COR-L47 (cell line): ENCODE measurements at regions not wholly inside any gene's neighbourhood (a gene's known extent, or its start where the extent isn't known, plus 50 kb on each side); places are given as distances from the start of the nearest gene placed in this dataset.
A peak's percentile ranks its signal among the peaks of the same experiment; 100 is the strongest.
"Not testable (repeated sequence)": the region's sequence is repeated elsewhere in the genome, so short reads cannot be mapped to it uniquely, and the experiment has no call there.

Experiments used
- DNase-seq: peaks from one replicate; lab custom pipeline; 2025; lab: John Stamatoyannopoulos, UW

GRCh38 chr14:105938055-105938863 is 411.9 kb downstream of the TMEM121 start:
- DNase-seq = no peak

- no peak for DNase-seq
Measured at GRCh38 chr14:105938959-105939358, 412.6 kb downstream of the TMEM121 start.

- DNase-seq = no peak
Measured at GRCh38 chr14:105939810-105940508, 413.6 kb downstream of the TMEM121 start.

- DNase-seq = no peak
Measured at GRCh38 chr14:105940534-105941225, 414.3 kb downstream of the TMEM121 start.

DNA sequence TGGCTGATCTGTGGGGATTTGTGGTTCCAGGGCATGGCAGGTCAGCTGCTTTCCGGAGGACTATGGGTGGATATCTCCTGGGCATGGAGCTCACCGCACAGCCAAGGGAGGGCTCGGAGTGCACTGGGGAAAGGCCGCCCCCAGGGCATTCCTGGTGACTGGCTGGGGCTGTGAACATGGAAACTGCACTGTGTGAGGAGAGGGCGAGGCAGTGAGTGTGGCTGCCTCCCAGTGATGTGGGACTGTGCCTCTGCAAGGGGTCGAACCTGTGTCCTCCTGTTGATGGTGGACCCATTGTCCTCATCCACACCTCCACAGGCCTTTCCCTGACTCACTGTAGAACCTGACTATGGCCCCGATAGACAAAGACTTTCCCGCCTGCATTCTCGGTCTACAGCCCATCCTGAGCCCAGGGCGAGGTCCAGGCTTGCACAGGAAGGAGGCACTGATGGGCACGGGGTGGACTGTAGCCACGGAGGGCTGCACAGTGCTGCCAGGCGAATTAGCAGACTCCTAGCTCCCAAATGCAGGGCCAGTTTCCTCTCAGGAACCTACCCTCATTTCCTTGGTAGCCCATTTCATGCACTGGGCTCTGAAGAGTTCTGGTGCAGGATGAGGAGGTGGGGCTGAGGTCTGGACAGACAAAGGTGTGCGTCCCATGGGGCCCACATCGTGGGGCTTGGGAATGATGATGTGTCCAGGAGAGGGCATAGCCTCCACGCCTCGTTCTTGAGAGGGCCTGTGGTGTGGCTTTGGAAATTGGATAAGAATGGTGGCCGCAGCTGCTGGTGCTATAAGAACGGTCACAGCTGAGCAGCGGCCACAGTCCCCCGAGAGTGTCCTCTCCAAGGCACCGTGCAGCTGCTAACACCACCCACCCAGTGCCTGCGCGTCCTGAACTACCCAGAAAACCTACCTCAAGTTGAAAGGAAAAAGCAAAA is 415.1 kb downstream of the TMEM121 start:
- DNase-seq = no peak

DNA sequence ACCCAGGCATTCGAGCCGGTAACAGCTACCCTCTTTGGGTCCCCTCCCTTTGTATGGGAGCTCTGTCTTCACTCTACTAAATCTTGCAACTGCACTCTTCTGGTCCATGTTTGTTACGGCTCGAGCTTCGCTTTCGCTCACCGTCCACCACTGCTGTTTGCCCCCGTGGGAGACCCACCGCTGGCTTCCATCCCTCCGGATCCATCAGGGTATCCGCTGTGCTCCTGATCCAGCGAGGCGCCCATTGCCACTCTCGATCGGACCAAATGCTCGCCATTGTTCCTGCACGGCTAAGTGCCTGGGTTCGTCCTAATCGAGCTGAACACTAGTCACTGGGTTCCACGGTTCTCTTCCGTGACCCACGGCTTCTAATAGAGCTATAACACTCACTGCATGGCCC is 416.3 kb downstream of the TMEM121 start:
- not testable (repeated sequence) for DNase-seq

DNA sequence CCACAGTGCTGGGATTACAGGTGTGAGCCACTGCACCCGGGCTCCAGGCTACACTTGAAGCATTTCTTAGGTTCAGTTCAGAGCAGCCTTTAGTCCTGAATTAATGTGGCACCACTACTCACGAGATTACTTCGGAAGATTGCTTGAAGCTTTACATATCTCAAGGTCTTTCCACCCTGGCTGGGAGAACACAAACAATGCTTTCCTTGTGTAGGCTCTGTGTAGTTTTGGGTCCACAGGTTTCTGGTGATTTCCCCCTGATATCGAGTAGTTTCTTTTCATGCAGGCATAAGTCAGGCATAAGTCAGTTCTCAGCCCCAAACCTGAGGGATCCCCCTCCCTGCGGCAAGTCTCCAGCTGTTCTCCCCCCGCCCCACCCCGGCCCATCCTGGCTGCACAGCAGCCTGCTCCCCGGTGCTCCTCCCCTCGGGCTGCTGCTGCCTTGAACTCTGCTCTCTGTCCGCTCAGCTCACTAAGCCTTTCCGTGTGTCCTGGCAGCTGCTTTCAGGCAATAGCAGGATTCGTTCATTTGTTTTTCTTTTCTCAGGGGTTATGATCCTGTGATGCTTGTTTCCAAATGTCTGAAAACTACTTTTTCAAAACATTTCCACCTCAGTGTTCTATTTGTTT is 417.7 kb downstream of the TMEM121 start:
- no peak for DNase-seq

DNA sequence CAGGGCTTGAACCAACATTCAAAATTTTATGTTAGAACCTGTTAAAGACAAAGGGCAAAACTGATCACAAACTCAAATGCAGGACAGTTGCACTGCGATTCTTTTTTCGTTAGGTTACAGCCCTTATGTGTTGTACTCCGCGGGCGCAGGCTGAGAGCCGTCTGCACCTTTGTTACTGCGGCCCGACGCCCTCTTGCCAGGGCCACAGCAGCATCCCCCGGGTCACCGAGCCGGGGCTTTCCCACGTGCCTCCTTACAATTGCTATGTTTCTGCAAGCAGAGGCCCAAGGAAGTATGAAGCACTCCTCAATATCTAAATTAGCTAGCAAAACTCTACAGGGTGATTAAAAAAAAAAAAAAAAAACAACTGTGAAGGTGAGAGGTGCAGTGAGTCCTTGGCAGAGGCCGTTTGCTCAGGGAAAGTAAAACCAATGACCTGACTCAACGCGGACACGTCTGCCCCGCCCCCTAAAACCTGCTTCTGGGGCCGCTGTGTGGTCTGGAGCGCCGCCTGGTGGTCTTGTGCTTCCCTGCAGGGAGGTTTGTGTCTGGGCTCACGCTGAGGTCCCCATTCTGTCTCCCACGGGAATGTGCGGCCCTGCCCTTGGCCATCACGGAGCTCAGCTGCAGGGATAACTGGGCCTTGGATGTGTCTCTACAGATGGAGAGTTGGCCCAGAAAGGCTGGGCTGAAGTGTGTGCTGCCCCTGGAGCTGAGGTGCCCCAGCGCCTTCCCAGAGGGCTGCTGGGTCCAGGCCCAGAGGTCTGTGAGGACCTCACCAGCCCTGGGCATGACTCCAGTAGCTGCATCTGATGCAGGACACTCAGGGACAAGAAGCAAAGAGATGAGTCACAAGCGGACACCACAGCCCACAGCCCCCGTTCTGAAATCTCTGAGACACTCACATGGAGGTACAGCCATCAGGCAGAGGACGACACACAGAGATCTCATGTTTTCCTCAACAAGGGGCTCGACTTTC is 418.5 kb downstream of the TMEM121 start:
- DNase-seq = peak; percentile 79

DNA sequence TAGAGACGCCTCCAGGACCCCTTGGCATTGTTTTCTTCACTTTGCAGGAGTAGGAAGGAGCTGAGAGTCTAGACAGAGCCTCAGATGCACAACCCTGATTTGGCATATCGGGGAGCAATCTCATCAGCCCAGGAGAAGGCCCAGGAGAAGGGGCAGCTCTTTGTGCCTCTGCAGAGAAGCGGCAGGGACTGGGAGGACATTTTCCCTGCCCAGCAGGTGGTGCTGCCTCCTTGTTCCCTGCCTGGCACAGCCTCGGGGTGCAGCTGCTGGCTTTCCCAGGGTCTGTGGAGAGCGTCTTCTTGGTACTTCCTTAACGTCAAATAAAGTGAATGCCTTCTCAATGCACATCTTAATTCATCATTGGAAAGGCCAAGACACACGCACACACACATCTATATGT is 419.5 kb downstream of the TMEM121 start:
- DNase-seq = peak; percentile 11

- no peak for DNase-seq
Measured at GRCh38 chr14:105947599-105947998, 421.2 kb downstream of the TMEM121 start.

DNA sequence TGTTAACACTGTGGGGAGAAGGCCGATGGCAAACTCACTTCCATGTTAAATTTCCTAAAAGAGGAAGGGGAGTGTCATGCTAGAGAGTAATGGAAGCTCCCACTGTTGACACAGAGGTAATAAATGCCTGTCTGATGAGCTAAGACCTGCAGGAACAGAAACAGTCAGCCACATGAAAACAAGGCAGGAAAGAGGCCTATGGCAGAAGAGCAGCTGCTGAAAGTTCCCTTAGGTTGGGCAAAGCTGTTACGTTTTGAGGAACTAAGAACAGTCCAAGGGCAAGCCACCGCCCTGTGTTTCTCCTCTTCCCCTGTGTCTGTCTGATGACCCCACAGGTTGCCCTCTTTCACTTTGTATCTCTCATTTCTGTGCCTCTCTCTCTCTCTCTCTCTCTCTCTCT is 422.6 kb downstream of the TMEM121 start:
- not testable (repeated sequence) for DNase-seq

DNA sequence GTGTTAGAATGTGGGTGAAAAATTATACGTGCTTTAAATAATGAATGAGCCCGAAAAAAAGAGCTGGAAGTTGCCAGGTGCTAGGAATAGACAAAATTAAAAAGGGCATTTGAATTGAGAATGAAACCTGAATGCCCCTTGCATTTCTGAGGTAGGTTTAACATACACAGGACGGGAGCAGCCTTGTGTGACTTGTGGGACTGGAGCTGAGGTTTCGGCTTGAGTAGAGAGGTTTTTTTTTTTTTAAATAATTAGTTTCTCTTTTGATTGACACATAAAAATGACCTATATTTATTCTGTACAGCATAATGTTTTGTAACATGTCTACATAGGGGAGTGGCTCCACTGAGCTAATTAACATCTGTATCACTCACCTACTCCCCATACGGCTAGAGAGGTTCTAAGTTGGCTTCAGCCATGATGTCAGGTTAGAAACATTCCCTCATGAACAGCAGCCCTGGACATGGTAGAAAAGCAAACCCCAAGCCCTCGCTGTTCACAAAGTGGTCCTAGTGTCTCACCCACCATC is 424.0 kb downstream of the TMEM121 start:
- DNase-seq = not testable (repeated sequence)

DNA sequence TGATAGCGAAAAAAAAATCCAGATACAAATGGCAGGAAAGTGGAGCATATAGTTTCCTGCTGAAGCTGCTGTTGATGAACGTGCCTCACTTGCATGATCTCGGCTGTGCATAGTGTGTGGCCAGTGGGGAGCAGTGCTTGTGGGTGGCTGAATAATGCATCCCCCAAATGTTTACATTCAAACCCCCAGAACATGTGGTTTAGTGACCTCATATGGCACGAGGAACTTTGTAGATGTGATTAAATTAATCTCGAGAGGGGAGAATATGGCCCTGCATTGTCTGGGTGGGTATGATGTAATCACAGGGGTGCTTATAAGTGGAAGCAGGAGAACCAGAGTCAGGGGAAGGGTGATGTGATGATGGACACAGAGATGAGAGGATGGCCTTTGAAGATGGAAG is 425.0 kb downstream of the TMEM121 start:
- DNase-seq = no peak

DNA sequence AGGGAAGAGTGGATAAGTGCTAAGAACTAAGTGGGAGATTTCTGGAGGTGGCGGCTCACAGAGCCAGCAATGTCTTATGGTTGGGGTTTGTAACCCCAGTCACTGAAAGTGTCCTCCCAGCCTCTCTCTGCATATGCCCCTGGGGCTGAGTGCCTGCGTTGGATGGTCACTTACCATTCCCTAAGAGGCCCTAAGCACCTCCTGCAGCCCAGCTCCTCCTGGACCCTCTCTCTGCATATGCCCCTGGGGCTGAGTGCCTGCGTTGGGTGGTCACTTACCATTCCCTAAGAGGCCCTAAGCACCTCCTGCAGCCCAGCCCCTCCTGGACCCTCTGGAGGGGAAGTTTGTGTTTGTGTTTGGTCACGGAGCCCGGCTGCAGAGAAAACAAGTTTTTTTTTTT is 425.8 kb downstream of the TMEM121 start:
- no peak for DNase-seq

GRCh38 chr14:105952826-105953225 is 426.4 kb downstream of the TMEM121 start:
- DNase-seq = no peak

DNA sequence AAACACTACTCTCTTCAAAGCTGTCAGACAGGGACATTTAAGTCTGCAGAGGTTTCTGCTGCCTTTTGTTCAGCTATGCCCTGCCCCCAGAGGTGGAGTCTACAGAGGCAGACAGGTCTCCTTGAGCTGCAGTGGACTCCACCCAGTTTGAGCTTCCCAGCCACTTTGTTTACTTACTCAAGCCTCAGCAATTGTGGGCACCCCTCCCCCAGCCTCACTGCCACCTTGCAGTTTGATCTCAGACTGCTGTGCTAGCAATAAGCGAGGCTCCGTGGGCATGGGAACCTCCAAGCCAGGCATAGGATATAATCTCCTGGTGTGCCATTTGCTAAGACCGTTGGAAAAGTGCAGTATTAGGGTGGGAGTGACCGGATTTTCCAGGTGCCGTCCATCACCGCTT is 435.2 kb downstream of the TMEM121 start:
- not testable (repeated sequence) for DNase-seq

DNA sequence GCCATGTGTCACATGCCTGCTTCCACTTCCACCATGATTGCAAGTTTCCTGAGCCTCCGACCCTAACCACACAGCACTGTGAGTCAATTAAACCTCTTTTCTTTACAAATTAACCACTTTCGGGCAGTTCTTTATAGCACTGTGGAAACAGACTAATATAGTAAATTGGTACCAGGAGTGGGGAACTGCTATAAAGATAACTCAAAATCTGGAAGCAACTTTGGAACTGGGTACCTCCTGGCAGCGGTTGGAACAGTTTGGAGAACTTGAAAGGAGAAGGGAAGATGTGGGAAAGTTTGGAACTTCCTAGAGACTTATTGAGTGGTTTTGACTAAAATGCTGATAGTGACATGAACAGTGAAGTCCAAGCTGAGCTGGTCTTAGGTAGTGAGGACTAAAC is 436.1 kb downstream of the TMEM121 start:
- DNase-seq = no peak

- DNase-seq = no peak
Measured at GRCh38 chr14:105968291-105968690, 441.9 kb downstream of the TMEM121 start.

GRCh38 chr14:105969026-105969425 is 442.6 kb downstream of the TMEM121 start:
- not testable (repeated sequence) for DNase-seq

GRCh38 chr14:105970821-105971220 is 444.4 kb downstream of the TMEM121 start:
- not testable (repeated sequence) for DNase-seq
